NCI-H446 treated with DMSO at 0.1 percent for 48 hours (cell line): ENCODE measurements at regions not wholly inside any gene's neighbourhood (a gene's known extent, or its start where the extent isn't known, plus 50 kb on each side); places are given as distances from the start of the nearest gene placed in this dataset.

Source experiments
- DNase-seq: peaks from one replicate; lab custom pipeline; 2025; lab: John Stamatoyannopoulos, UW

GRCh38 chr2:236673823-236674185 lies 104.2 kb downstream of the ACKR3 start:
- no peak for DNase-seq

DNA sequence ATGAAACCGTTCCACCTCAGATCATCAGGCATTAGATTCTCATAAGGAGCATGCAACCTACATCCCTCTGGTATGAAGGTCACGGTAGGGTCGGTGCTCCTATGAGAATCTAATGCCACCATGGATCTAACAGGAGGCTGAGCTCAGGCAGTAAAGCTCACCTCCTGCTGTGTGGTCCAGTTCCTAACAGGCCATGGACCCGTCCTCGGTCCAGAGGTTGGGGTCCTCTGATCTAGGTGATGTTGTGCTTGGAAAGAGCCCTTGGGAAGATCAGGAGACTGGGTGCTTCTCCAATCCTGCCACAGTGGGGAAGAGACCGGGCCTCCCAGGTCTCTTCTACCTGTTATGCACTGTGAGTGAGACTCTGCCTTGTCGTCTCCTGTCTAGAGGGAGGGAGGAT lies 104.6 kb downstream of the ACKR3 start:
- DNase-seq = no peak

- no peak for DNase-seq
These were observed 105.0 kb downstream of the ACKR3 start for GRCh38 chr2:236674646-236675045.

DNA sequence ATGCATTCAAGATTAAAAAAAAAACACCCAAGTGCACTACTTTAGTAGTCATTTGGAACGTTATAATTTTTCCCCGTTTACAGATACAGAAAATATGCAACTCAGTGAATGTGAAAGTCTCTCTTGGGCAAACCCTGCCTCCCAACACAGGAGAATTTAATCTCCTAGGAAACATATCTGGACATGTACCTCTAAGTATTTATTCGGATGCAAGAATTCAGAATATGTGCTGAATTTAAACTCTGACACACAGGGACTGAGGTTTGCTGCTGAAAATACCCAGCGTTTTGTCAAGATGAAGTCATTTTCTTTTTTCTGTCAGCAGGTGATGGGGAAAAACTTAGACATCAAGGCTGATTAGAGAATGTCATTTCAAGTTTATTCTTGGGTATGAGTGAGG lies 105.4 kb downstream of the ACKR3 start:
- no peak for DNase-seq

- no peak for DNase-seq
These were observed 105.9 kb downstream of the ACKR3 start for GRCh38 chr2:236675526-236675925.

DNA sequence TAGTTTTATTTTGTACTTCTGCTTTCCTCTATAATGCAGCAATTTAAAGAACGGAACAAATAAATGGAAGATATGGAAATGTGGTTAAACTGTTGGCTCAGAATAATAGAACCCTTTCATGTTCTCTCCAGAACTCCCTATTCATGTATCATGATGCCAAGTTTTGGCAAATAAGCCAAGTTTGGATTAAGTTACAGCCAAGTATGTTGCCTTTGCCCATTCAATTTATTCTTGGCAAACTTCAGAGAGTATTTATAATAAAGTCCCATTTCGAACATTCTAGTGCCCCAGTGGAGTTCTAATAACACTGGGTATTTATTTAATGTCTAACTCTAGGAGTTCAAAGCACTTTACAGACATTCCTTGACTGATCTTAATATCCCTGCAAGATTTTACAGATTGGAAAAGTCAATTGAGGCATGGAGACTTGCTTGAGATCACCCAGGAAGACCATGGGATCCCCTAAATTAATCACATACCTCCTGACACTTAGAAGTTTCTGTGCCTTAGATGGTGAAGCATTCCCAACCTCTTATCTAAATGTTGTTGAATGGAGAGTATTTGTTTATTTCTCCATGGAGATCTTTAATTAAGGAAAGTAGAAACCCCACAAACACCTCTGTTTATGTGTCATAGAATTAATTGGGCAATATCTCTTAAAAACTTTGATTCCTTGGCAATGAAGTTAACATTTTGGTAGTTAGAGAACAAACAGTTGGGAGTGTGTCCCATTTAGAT lies 106.7 kb downstream of the ACKR3 start:
- DNase-seq = peak; percentile 79

DNA sequence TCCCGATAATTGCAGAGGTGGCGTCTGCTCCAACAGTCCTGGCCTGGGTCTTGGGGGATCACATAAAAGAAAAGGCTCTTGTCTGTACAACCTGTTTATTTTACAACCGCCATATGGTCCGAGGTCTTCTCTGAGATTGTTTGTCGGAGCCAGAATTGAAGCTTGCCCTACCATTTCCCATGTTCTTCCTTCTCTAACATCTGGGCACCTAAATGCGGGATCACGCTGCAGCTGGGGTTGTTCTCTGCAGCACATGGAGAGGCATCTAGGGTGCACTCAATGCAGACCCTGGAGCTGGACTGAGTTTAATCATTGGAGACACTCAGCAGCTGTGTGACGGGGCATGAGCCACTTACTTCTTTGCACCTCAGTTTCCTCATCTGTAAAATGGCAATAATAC lies 107.7 kb downstream of the ACKR3 start:
- DNase-seq = no peak

- DNase-seq = no peak
These were observed 108.8 kb downstream of the ACKR3 start for GRCh38 chr2:236678307-236678975.

DNA sequence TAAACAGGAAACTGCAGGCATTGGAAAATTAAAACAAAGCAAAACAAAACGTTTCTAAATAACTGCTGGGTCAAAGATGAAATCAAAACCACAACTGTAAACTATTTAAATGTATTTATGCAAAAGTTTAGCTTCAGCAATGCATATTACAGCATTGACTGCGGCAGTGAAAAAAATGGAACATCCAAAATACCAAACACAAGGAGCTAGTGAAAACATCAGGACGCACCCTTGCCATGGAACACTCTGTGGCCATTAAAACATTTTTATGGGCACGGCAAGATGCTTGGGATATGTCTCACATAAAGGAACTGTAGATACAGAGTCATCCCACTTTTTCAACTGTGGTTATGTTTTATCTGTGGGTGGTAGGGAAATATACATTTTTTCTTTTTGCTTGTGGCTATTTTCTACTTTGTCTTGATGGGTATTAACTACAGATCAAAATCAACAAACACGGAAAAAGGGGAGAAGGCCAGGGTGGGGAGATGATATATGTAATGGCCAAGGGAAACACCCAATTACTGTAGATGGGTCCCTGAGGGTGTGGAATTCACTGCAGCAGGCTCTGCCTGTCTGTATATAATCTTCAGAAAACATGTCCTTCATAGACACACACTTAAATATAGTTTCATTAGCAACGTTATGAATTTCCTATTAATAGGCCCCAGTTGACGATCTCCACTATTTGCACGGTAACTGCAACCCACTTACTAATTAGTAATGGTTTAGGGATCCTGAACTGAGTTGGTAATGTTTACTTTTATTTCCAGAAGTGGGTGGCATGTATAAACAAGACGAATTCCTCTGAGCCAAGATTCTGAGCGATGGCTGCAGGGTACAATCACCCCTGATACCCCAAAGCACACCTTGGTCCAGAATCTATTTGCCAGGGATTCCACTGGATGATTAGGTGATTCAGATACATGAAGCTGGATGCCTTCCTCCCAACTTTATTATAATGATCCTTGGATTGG lies 110.5 kb downstream of the ACKR3 start:
- DNase-seq = no peak

DNA sequence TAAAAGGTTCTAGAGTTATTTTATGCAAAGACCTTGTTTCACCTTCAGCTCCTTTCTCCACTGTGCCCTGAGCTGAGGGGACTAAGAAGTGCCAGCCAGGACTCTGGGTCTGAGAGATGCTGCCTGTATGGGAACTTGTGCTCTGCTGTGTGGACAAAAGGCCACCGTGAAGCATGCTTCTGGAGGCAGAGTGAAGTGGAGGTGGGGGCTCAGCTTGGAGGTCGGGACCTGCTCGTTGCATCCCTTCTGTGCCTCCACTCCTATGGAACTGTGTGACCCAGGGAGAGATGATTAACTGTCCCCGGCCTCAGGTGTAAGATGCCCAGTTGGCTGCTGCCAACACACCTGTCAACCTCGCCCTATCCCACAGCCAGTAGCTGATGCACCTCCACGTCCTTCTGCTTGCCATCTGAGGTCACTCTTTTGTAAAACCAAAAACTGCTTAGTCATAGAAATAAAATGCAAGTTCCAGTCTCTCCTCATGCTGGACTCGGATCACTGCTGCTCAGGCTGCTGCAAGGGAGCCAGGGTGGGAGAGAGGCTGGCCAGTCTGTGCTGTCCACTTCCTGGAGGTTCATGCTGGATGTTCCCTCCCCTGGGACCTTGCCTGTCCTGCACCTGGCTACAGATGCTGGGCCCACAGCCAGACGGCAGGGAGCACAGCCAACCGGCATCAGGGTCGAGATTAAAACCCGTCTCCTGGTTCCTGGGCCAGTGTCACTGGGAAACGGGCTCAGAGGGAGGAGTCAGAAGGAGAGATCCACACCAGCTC lies 113.2 kb downstream of the ACKR3 start:
- no peak for DNase-seq

DNA sequence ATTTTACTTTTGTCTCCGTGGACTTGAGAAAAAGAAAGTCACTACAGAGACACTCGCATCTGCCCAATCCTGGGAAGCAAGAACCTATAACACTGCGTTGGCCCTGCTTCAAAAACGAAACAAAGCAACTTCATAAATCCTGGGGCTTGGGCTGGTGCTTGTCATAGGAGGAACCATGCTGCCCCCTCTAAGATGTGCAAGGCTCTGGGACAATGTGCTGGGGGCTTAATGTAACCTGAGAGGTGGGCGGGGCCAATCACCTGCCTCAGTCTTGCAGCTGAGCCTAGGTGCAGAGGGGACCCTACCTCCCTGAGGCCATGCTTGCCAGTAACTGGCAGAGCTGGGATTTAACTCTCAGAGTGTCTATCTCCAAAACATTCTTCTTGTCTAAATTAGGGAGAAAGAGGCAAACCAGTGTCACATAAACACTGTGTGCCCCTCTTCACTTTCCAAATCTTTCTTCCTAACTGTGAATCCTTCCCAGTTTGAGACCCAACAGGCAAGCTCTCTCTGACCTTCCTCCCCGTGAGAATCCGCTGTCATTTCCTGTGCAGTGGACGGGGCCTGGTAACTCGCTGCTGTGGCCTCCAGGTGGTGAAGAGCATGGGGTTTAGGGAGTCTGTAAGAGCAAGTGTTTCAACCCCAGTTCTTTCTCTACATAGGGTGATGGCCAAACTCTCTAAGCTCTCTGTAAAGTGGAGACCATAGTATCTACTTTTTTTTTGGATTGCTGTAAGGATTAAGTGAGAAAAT lies 115.1 kb downstream of the ACKR3 start:
- no peak for DNase-seq

DNA sequence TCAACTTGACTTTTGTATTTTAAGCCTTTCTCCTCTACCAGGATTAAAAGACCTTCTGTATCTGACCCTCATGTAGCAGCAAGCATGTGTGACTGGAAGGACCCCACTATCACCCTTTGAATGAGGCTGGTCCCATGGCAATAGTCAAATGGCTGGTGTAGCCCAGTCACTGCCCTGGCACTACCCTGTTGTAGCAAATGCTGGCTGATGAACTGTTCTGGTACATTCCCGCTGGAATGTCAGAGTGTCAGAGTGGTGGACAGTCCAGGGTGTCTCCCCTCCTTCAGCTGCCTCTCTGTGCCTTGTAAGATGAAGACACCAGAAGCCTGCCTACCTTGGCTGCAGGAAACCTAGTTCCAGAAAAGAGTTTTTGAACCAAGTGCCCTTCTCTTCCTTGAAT lies 115.7 kb downstream of the ACKR3 start:
- no peak for DNase-seq

DNA sequence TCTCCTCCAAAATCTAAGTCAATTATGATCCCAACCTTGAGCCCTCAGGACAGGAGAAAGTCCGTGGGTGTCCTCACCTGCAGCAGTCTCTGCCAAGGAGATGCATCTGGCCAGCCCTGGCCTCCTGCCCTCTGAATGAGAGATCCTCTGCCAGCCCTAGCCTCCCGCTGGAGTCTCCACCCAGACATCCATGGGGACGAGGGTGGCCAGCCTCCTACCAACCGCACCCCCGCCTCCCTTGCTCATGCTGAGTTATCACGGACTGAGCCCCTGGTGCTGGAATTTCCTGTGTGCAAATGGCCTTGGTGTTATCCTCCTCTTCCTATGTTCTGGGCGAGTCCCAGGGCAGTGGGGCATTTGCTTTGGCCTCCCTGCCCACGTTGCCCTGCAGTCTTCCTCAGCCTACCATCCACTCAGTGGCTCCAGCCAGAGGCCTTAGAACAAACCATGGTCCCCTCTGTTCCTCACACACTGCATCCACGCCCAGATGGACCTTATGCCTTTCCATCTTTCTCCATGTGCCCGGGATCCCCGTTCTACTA lies 116.4 kb downstream of the ACKR3 start:
- DNase-seq = no peak

- DNase-seq = no peak
These were observed 116.9 kb downstream of the ACKR3 start for GRCh38 chr2:236686561-236686960.

DNA sequence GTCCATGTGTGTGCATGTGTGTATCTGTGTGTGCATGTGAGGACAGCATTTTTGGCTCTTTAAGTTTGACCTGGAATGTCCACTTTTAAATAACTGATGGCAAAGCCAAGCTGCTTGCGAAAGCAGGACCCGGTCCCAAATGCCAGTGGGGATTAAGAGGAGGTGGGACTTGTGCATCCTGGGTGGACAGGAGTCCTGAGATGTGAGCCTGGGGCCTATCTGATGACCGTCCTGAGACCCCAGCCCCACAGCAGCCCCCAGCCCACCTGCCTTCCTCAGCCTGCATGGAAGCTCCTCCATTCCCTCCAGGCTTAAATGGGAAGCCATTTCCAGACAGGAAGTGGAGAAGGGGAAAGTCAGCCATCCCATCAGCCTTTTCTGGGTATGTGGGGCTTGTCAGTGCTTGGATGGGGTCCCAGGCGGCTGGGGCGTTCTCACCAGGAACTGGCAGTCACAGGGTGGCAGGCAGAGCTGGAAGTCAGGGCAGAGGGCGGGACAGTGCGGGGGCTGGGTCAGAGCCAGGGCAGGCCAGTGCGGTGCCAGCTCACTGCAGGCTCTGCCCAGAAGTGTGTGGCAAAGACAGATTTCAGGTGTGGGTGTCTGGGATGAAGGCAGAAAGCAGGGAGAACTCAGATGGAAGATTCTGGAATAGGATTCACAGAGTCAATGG lies 117.8 kb downstream of the ACKR3 start:
- DNase-seq = no peak

GRCh38 chr2:236688157-236688556 lies 118.5 kb downstream of the ACKR3 start:
- DNase-seq = no peak

GRCh38 chr2:236688563-236689392 lies 119.2 kb downstream of the ACKR3 start:
- DNase-seq = no peak

GRCh38 chr2:236689393-236689700 lies 119.7 kb downstream of the ACKR3 start:
- DNase-seq = no peak

GRCh38 chr2:236689981-236690380 lies 120.4 kb downstream of the ACKR3 start:
- no peak for DNase-seq

DNA sequence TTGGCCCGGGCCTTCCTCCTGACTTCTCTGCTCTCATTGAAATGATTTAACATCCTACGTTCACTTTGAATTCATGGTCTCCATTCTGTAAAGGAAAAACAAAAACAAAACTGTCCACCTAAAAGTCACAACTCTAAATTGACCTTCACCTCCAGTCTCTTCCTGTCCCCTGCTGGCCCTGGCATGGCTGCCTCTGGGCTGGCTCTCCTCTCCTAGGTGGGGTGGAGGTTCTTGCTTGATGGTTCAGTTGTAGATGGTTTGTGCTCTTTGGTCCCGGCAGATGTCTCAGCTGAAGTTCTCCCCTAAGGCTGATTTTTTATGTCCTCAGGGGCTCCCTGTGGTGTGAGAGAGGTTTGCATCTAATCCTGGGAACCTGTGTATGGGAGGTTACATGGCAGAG lies 121.1 kb downstream of the ACKR3 start:
- DNase-seq = no peak
